B cell (primary cell): ENCODE measurements at regions not wholly inside any gene's neighbourhood (a gene's known extent, or its start where the extent isn't known, plus 50 kb on each side); places are given as distances from the start of the nearest gene placed in this dataset.

Experiments used
- ATAC-seq: fragments of 200-7000 bp; cut with Tn5 transposase; one replicate; pipeline ENCODE4 v1.10.0; 2021; ENCODE audit warnings: low read depth, mild to moderate bottlenecking, moderate number of reproducible peaks, moderate library complexity
- CTCF ChIA-PET: fragments of 350-600 bp; sonication (Branson Sonifier 250); formaldehyde crosslinking; loops from one replicate; lab custom pipeline; 2021; ENCODE audit warnings: antibody characterized with exemption, inconsistent platforms; lab: Charles Lee
- POLR2A ChIA-PET: fragments of 350-600 bp; sonication (Branson Sonifier 250); formaldehyde crosslinking; loops from one replicate; lab custom pipeline; 2021; ENCODE audit warnings: antibody characterized with exemption; lab: Charles Lee
- DNase-seq: peaks from one replicate; pipeline ENCODE4 v3.0.0; 2013
- H2AFZ ChIP-seq: 2 replicates; pipeline ENCODE4 v1.6.1; 2012; ENCODE audit warnings: mild to moderate bottlenecking, low read depth, low read length; ENCODE audit not compliant: insufficient read depth, poor library complexity, severe bottlenecking
- H3K27ac ChIP-seq, 2 donors: 1 replicate in 1 of 2; 2 replicates in 1 of 2; pipeline ENCODE4 v1.5.1; 2012 to 2013; ENCODE audit warnings: low read length in 2 of 2, mild to moderate bottlenecking in 2 of 2, moderate library complexity in 1 of 2
- H3K27me3 ChIP-seq, 4 experiments: fragments of 200-600 bp in 1 of 4; sonication (generic) in 1 of 4; replicated peaks in 1 of 4; 1 replicate in 2 of 4; 2 replicates in 2 of 4; pipeline versions ENCODE4 v1.6.1 to v1.7.0; 2013 to 2016; ENCODE audit warnings: low read length in 3 of 4, mild to moderate bottlenecking in 2 of 4, mixed read lengths in 1 of 4, moderate library complexity in 1 of 4; ENCODE audit not compliant: insufficient read depth in 4 of 4, control insufficient read depth in 3 of 4; ENCODE audit errors: control extremely low read depth in 1 of 4
- H3K36me3 ChIP-seq, 2 experiments: replicated peaks in 1 of 2; 1 replicate in 1 of 2; 2 replicates in 1 of 2; pipeline versions ENCODE4 v1.6.1 to v1.7.1; 2013; ENCODE audit warnings: low read length in 1 of 2; ENCODE audit not compliant: insufficient read depth in 2 of 2, control insufficient read depth in 1 of 2; ENCODE audit errors: control extremely low read depth in 1 of 2, extremely low read depth in 1 of 2
- H3K4me1 ChIP-seq, 2 donors: fragments of 200-600 bp in 1 of 2; sonication (generic) in 1 of 2; 1 replicate in 1 of 2; 2 replicates in 1 of 2; pipeline versions ENCODE4 v1.5.1 to v1.6.1; 2013 to 2017; ENCODE audit warnings: low read length in 2 of 2; ENCODE audit not compliant: control insufficient read depth in 2 of 2, insufficient read depth in 2 of 2
- H3K4me2 ChIP-seq: replicated peaks from 2 replicates; pipeline ENCODE3; 2012; ENCODE audit warnings: mild to moderate bottlenecking, low read depth, low read length; ENCODE audit not compliant: poor library complexity, severe bottlenecking
- H3K4me3 ChIP-seq, 5 experiments: fragments of 200-600 bp in 1 of 5; sonication (generic) in 1 of 5; 1 replicate in 3 of 5; 2 replicates in 2 of 5; pipeline versions ENCODE4 v1.5.1 to v1.7.0; 2011 to 2016; ENCODE audit warnings: low read length in 4 of 5, mild to moderate bottlenecking in 4 of 5, low read depth in 2 of 5, control low read depth in 1 of 5, moderate library complexity in 1 of 5; ENCODE audit not compliant: insufficient read depth in 1 of 5; ENCODE audit errors: control extremely low read depth in 1 of 5, extremely low read depth in 1 of 5
- H3K79me2 ChIP-seq: fragments of 200-600 bp; sonication (generic); one replicate; pipeline ENCODE4 v1.6.0; 2016; ENCODE audit warnings: low read length; ENCODE audit not compliant: control insufficient read depth, insufficient read depth
- H3K9ac ChIP-seq: fragments of 200-600 bp; sonication (generic); 2 replicates; pipeline ENCODE4 v1.6.1; 2017; ENCODE audit warnings: mild to moderate bottlenecking, low read length, moderate library complexity
- H3K9me3 ChIP-seq, 3 donors: one replicate each; pipeline versions ENCODE4 v1.6.1 to v1.7.1; 2013; ENCODE audit warnings: low read length in 2 of 3; ENCODE audit not compliant: control insufficient read depth in 2 of 3, insufficient read depth in 1 of 3; ENCODE audit errors: control extremely low read depth in 1 of 3
- H4K20me1 ChIP-seq: 2 replicates; pipeline ENCODE4 v1.6.0; 2012; ENCODE audit warnings: mild to moderate bottlenecking, low read length; ENCODE audit not compliant: insufficient read depth, control insufficient read depth, poor library complexity, severe bottlenecking
- H3K27ac Mint-ChIP-seq: one replicate; pipeline ENCODE4 v1.8.0; 2021; ENCODE audit warnings: mixed read lengths
- H3K27me3 Mint-ChIP-seq: one replicate; pipeline ENCODE4 v1.8.0; 2021; ENCODE audit warnings: mixed read lengths
- H3K4me1 Mint-ChIP-seq: one replicate; pipeline ENCODE4 v1.8.0; 2021; ENCODE audit warnings: mixed read lengths
- H3K4me3 Mint-ChIP-seq: one replicate; pipeline ENCODE4 v1.8.0; 2021; ENCODE audit warnings: mixed read lengths
- H3K9me3 Mint-ChIP-seq: one replicate; pipeline ENCODE4 v1.8.0; 2022; ENCODE audit warnings: mixed read lengths; ENCODE audit not compliant: insufficient read depth
- CTCF ChIP-seq: fragments of 200-600 bp; IDR thresholded peaks from one replicate; pipeline ENCODE4 v1.8.0; 2022; ENCODE audit warnings: antibody characterized with exemption, mild to moderate bottlenecking
- EZH2 ChIP-seq: IDR thresholded peaks from 2 replicates; pipeline ENCODE4 v1.6.1; 2012; ENCODE audit warnings: borderline replicate concordance, low read depth, mild to moderate bottlenecking, moderate library complexity, low read length; ENCODE audit not compliant: insufficient read depth, poor library complexity, severe bottlenecking
- WGBS: methylation state at CpG from one replicate; pipeline ENCODE4 v1.1.5; 2013; ENCODE audit warnings: missing lambda C conversion rate; ENCODE audit not compliant: insufficient coverage; 5-methylcytosine and 5-hydroxymethylcytosine counted together
- intact Hi-C: fragments of 100-400 bp; cut with micrococcal nuclease; formaldehyde crosslinking; loops from one replicate; pipeline ENCODE4 v1.10.0; 2022

GRCh38 chr10:120715171-120715570, 136.0 kb upstream of the WDR11 start:
- WGBS, result 26% methylated on average over 3 of the region's 3 CpGs
- H3K36me3 ChIP-seq, result no peaks in the 10 kb centered on the region
- H3K27ac ChIP-seq, result no peak overlapping the region
- H3K9ac ChIP-seq, result no peak overlapping the region
- ChIA-PET CTCF (no interaction called here), POLR2A (no interaction called here)
- H3K27me3 ChIP-seq, result no peaks in the 10 kb centered on the region
- ATAC-seq, result no peak
- no peak for TF ChIP-seq CTCF
- TF ChIP-seq EZH2, result no peak
- no peaks in the 10 kb centered on the region for H3K4me1 Mint-ChIP-seq
- intact Hi-C loops, result no loop called here
- no peak overlapping the region for H3K4me3 Mint-ChIP-seq
- H4K20me1 ChIP-seq, result no peaks in the 10 kb centered on the region
- H2AFZ ChIP-seq, result no peak overlapping the region
- H3K79me2 ChIP-seq, result no peaks in the 10 kb centered on the region
- H3K27ac Mint-ChIP-seq, result no peak overlapping the region
- no peak overlapping the region for H3K4me3 ChIP-seq
- no peak overlapping the region for H3K4me2 ChIP-seq
- H3K27me3 Mint-ChIP-seq, result peaks cover 3% of the 10 kb centered on the region
- H3K9me3 Mint-ChIP-seq, result peaks cover 3% of the 10 kb centered on the region
- no peaks in the 10 kb centered on the region for H3K4me1 ChIP-seq
- no peak for DNase-seq
- H3K9me3 ChIP-seq, result no peaks in the 10 kb centered on the region

- no peaks in the 10 kb centered on the region for H3K36me3 ChIP-seq
- H3K27me3 Mint-ChIP-seq, result peaks cover 3% of the 10 kb centered on the region
- no peaks in the 10 kb centered on the region for H3K4me1 ChIP-seq
- CTCF ChIA-PET, result interaction anchor here (1.2 kb wide), 1 partner anchor 15 kb away, joined by 3 read pairs; no protein-coding TSS in a partner anchor
- DNase-seq, result no peak
- no peaks in the 10 kb centered on the region for H3K27me3 ChIP-seq
- no peak overlapping the region for H3K9ac ChIP-seq
- H3K9me3 Mint-ChIP-seq, result peaks cover 3% of the 10 kb centered on the region
- no peak overlapping the region for H2AFZ ChIP-seq
- no peak for TF ChIP-seq EZH2
- TF ChIP-seq CTCF, result no peak
- no peak overlapping the region for H3K27ac Mint-ChIP-seq
- H3K4me1 Mint-ChIP-seq, result no peaks in the 10 kb centered on the region
- no peak overlapping the region for H3K4me2 ChIP-seq
- no peak overlapping the region for H3K4me3 Mint-ChIP-seq
- POLR2A ChIA-PET, result no interaction called here
- no peaks in the 10 kb centered on the region for H3K9me3 ChIP-seq
- no peak overlapping the region for H3K27ac ChIP-seq
- ATAC-seq, result no peak
- no peaks in the 10 kb centered on the region for H4K20me1 ChIP-seq
- H3K4me3 ChIP-seq, result no peak overlapping the region
- intact Hi-C loops, result no loop called here
- H3K79me2 ChIP-seq, result no peaks in the 10 kb centered on the region
These were observed 131.8 kb upstream of the WDR11 start for GRCh38 chr10:120719333-120719732.
